GM12891 (cell line): ENCODE measurements at regions not wholly inside any gene's neighbourhood (a gene's known extent, or its start where the extent isn't known, plus 50 kb on each side); places are given as distances from the start of the nearest gene placed in this dataset.

ENCODE experiments used
- POLR2A ChIP-seq: IDR thresholded peaks from 2 replicates; pipeline ENCODE4 v1.6.1; 2011; ENCODE audit warnings: low read depth, low read length, control low read depth
- POLR2AphosphoS5 ChIP-seq: IDR thresholded peaks from 2 replicates; pipeline ENCODE4 v1.6.1; 2011; ENCODE audit warnings: low read depth, low read length, control low read depth
- POU2F2 ChIP-seq: IDR thresholded peaks from 2 replicates; pipeline ENCODE4 v1.6.1; 2011; ENCODE audit warnings: low read depth, mild to moderate bottlenecking, control low read depth, low read length, moderate library complexity

DNA sequence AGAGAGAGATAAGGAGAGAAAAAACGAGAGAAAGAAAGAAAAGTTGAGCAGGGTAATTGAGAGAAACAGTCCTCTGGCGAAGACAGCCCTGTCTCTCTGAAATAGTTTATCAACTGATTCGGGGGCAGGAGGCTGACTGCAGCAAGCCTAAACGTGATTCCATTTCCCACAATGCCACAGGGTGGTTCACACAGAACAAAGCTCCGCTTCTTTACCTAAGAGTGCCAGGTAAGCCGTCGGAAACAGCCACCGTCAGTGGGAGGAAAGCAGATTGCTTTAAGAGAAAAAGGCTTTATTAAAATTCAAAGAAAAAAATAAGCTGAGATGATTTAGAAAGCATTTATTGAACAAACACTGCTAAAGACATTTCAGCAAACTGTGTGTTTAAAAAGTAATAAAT lies 271.4 kb upstream of the POU3F3 start:
- TF ChIP-seq POLR2A: no peak
- no peak for TF ChIP-seq POLR2AphosphoS5
- TF ChIP-seq POU2F2: no peak
